Globus pallidus (tissue), 1 donor: ENCODE measurements at regions not wholly inside any gene's neighbourhood (a gene's known extent, or its start where the extent isn't known, plus 50 kb on each side); places are given as distances from the start of the nearest gene placed in this dataset.
A peak's percentile ranks its signal among the peaks of the same experiment; 100 is the strongest.
"Not testable (repeated sequence)": the region's sequence is repeated elsewhere in the genome, so short reads cannot be mapped to it uniquely, and the experiment has no call there.

Source experiments
- DNase-seq: peaks from one replicate; pipeline ENCODE4 v3.0.0-alpha.2; 2015; ENCODE audit warnings: low spot score

GRCh38 chr5:168123631-168124528 lies 167.6 kb upstream of the WWC1 start:
- no peak for DNase-seq

- DNase-seq: no peak
Observed at GRCh38 chr5:168125445-168126199, 165.8 kb upstream of the WWC1 start.

GRCh38 chr5:168126606-168127005 lies 164.8 kb upstream of the WWC1 start:
- no peak for DNase-seq

- peak; percentile 5 for DNase-seq
Observed at GRCh38 chr5:168128111-168128510, 163.3 kb upstream of the WWC1 start.

- no peak for DNase-seq
Observed at GRCh38 chr5:168128557-168128956, 162.9 kb upstream of the WWC1 start.

- no peak for DNase-seq
Observed at GRCh38 chr5:168131519-168131918, 159.9 kb upstream of the WWC1 start.

- no peak for DNase-seq
Observed at GRCh38 chr5:168132241-168132641, 159.2 kb upstream of the WWC1 start.

GRCh38 chr5:168135897-168136296 lies 155.5 kb upstream of the WWC1 start:
- DNase-seq: no peak

- no peak for DNase-seq
Observed at GRCh38 chr5:168136340-168136739, 155.1 kb upstream of the WWC1 start.

GRCh38 chr5:168137265-168137664 lies 154.2 kb upstream of the WWC1 start:
- DNase-seq: no peak

GRCh38 chr5:168140241-168140640 lies 151.2 kb upstream of the WWC1 start:
- DNase-seq: no peak

- DNase-seq: no peak
Observed at GRCh38 chr5:168142402-168142801, 149.0 kb upstream of the WWC1 start.

- DNase-seq: not testable (repeated sequence)
Observed at GRCh38 chr5:168143521-168143920, 147.9 kb upstream of the WWC1 start.

GRCh38 chr5:168147106-168147505 lies 144.3 kb upstream of the WWC1 start:
- no peak for DNase-seq

GRCh38 chr5:168147568-168148360 lies 143.7 kb upstream of the WWC1 start:
- no peak for DNase-seq

GRCh38 chr5:168151041-168151440 lies 140.4 kb upstream of the WWC1 start:
- no peak for DNase-seq

- DNase-seq: no peak
Observed at GRCh38 chr5:168152660-168153059, 138.8 kb upstream of the WWC1 start.

- DNase-seq: no peak
Observed at GRCh38 chr5:168153263-168153875, 138.1 kb upstream of the WWC1 start.

GRCh38 chr5:168153876-168154270 lies 137.6 kb upstream of the WWC1 start:
- DNase-seq: no peak

- DNase-seq: no peak
Observed at GRCh38 chr5:168155585-168155984, 135.9 kb upstream of the WWC1 start.

GRCh38 chr5:168156170-168156569 lies 135.3 kb upstream of the WWC1 start:
- DNase-seq: no peak

GRCh38 chr5:168157141-168157540 lies 134.3 kb upstream of the WWC1 start:
- DNase-seq: no peak
